HepG2 (cell line): ENCODE measurements at regions not wholly inside any gene's neighbourhood (a gene's known extent, or its start where the extent isn't known, plus 50 kb on each side); places are given as distances from the start of the nearest gene placed in this dataset.

ENCODE experiments used
- ATAC-seq: fragments of 200-7000 bp; cut with Tn5 transposase; 3 replicates; pipeline ENCODE4 v1.9.1; 2020; ENCODE audit warnings: mild to moderate bottlenecking, moderate library complexity
- BruUV-seq: library from RNA; stranded (reverse); fragments of 400-500 nt; replicated peaks from 2 replicates; lab custom pipeline; 2021; lab: Mats Ljungman, UMichigan
- CTCF ChIA-PET: fragments of 300-600 bp; formaldehyde crosslinking; extraction: SDS; loops from one replicate; lab custom pipeline; 2021; ENCODE audit warnings: low total read pairs, inconsistent platforms, low intra/inter-chr PET ratio; lab: Yijun Ruan, JAX
- POLR2A ChIA-PET: fragments of 350-600 bp; sonication (Branson Sonifier 250); formaldehyde crosslinking; loops from one replicate; lab custom pipeline; 2020; ENCODE audit warnings: antibody characterized with exemption, inconsistent platforms; lab: Yijun Ruan, JAX
- DNase-seq: peaks from one replicate; pipeline ENCODE4 v3.0.0-alpha.2; 2015; ENCODE audit warnings: low spot score
- FAIRE-seq: peaks from 3 replicates; lab custom pipeline; 2011; peaks lifted over from hg19 to GRCh38; lab: Jason Lieb, UNC
- H2AFZ ChIP-seq: one replicate; pipeline ENCODE4 v1.6.1; 2011; ENCODE audit warnings: low read length, inconsistent platforms
- H3K27ac ChIP-seq: fragments of 300-600 bp; 3 replicates; pipeline ENCODE4 v1.8.0; 2011; ENCODE audit warnings: mixed run types, mild to moderate bottlenecking, mixed read lengths, low read length, inconsistent platforms; ENCODE audit not compliant: insufficient read depth; ENCODE audit errors: extremely low read length
- H3K27me3 ChIP-seq, 2 experiments: fragments of 200-600 bp in 1 of 2; 2 replicates in 1 of 2; 3 replicates in 1 of 2; pipeline versions ENCODE4 v1.6.0 to v1.8.0; 2011; ENCODE audit warnings: low read length in 2 of 2, mild to moderate bottlenecking in 2 of 2, moderate library complexity in 2 of 2, inconsistent platforms in 1 of 2; ENCODE audit not compliant: insufficient read depth in 2 of 2, control insufficient read depth in 1 of 2
- H3K36me3 ChIP-seq, 2 experiments: fragments of 200-600 bp in 1 of 2; replicated peaks in 1 of 2; 2 replicates in 1 of 2; 3 replicates in 1 of 2; pipeline versions ENCODE4 v1.5.1 to v1.8.0; 2011; ENCODE audit warnings: low read length in 2 of 2, inconsistent platforms in 1 of 2; ENCODE audit not compliant: insufficient read depth in 2 of 2, control insufficient read depth in 1 of 2
- H3K4me1 ChIP-seq: 2 replicates; pipeline ENCODE4 v1.5.1; 2012; ENCODE audit warnings: low read length, inconsistent platforms; ENCODE audit not compliant: insufficient read depth
- H3K4me2 ChIP-seq: 2 replicates; pipeline ENCODE4 v1.6.0; 2011; ENCODE audit warnings: low read depth, low read length, inconsistent platforms
- H3K4me3 ChIP-seq, 3 experiments: fragments of 200-600 bp in 1 of 3; sonication (generic), shearing (Covaris generic) in 1 of 3; replicated peaks in 1 of 3; 2 replicates each; pipeline ENCODE4 v1.5.1; 2011 to 2016; ENCODE audit warnings: low read length in 3 of 3, inconsistent platforms in 2 of 3, low read depth in 2 of 3, mild to moderate bottlenecking in 2 of 3, control low read depth in 1 of 3, mixed read lengths in 1 of 3; ENCODE audit not compliant: insufficient read depth in 1 of 3
- H3K79me2 ChIP-seq: one replicate; pipeline ENCODE4 v1.6.1; 2011; ENCODE audit warnings: low read length, inconsistent platforms; ENCODE audit not compliant: insufficient read depth
- H3K9ac ChIP-seq: 2 replicates; pipeline ENCODE4 v1.6.0; 2011; ENCODE audit warnings: mild to moderate bottlenecking, low read depth, low read length, inconsistent platforms; ENCODE audit not compliant: insufficient read depth
- H3K9me3 ChIP-seq: 2 replicates; pipeline ENCODE4 v1.5.1; 2012; ENCODE audit warnings: mild to moderate bottlenecking, low read length
- H4K20me1 ChIP-seq: 2 replicates; pipeline ENCODE4 v1.6.0; 2011; ENCODE audit warnings: inconsistent platforms, mild to moderate bottlenecking, low read length, moderate library complexity; ENCODE audit not compliant: insufficient read depth
- ATF7 ChIP-seq, 2 experiments: fragments of 450-650 bp in 1 of 2; sonication (generic) in 1 of 2; formaldehyde crosslinking in 1 of 2; IDR thresholded peaks; 2 replicates each; pipeline versions ENCODE4 v1.4.0 to v1.6.1; 2016 to 2020; ENCODE audit warnings: antibody characterized with exemption in 1 of 2, mild to moderate bottlenecking in 1 of 2, missing genetic modification reagents in 1 of 2
- CENPX ChIP-seq: sonication (generic); formaldehyde crosslinking; IDR thresholded peaks from 2 replicates; pipeline ENCODE4 v1.9.0; 2021; ENCODE audit warnings: mild to moderate bottlenecking, missing genetic modification reagents, moderate library complexity
- ELF3 ChIP-seq: IDR thresholded peaks from 2 replicates; pipeline ENCODE4 v1.6.1; 2016; ENCODE audit warnings: missing genetic modification reagents, missing compliant biosample characterization
- GATAD1 ChIP-seq: IDR thresholded peaks from 2 replicates; pipeline ENCODE4 v1.6.1; 2016; ENCODE audit warnings: missing genetic modification reagents, missing compliant biosample characterization
- IRF9 ChIP-seq: sonication (generic); formaldehyde crosslinking; IDR thresholded peaks from 2 replicates; pipeline ENCODE4 v1.8.0; 2022; ENCODE audit warnings: missing genetic modification reagents, mild to moderate bottlenecking, borderline replicate concordance
- PAWR ChIP-seq: sonication (generic); formaldehyde crosslinking; IDR thresholded peaks from 2 replicates; pipeline ENCODE4 v1.4.0; 2020; ENCODE audit warnings: missing genetic modification reagents, mild to moderate bottlenecking, borderline replicate concordance
- PHF8 ChIP-seq: sonication (generic); formaldehyde crosslinking; IDR thresholded peaks from 2 replicates; pipeline ENCODE4 v1.5.0; 2020; ENCODE audit warnings: missing genetic modification reagents
- PPARG ChIP-seq: conservative IDR thresholded peaks from 2 replicates; pipeline ENCODE4 v1.6.1; 2016; ENCODE audit warnings: missing biosample characterization, missing genetic modification reagents
- RAD51 ChIP-seq: fragments of 450-650 bp; IDR thresholded peaks from 2 replicates; pipeline ENCODE4 v1.6.1; 2016; ENCODE audit warnings: borderline replicate concordance
- RFXANK ChIP-seq: IDR thresholded peaks from 2 replicates; pipeline ENCODE4 v1.6.1; 2016
- SIN3B ChIP-seq: fragments of 150-350 bp; IDR thresholded peaks from 2 replicates; pipeline ENCODE4 v1.6.1; 2014; ENCODE audit warnings: low read length
- TMF1 ChIP-seq: sonication (generic); formaldehyde crosslinking; IDR thresholded peaks from 2 replicates; pipeline ENCODE4 v1.8.1; 2022; ENCODE audit warnings: low read depth, missing genetic modification reagents
- ZBTB38 ChIP-seq: sonication (generic); formaldehyde crosslinking; IDR thresholded peaks from 2 replicates; pipeline ENCODE4 v1.5.1; 2020; ENCODE audit warnings: mild to moderate bottlenecking, missing genetic modification reagents
- ZFX ChIP-seq: sonication (generic); formaldehyde crosslinking; IDR thresholded peaks from 2 replicates; pipeline ENCODE4 v1.4.0; 2020; ENCODE audit warnings: mild to moderate bottlenecking, low read depth, missing genetic modification reagents, moderate library complexity
- ZKSCAN5 ChIP-seq: sonication (generic); formaldehyde crosslinking; IDR thresholded peaks from 2 replicates; pipeline ENCODE4 v1.5.1; 2020; ENCODE audit warnings: mild to moderate bottlenecking, missing genetic modification reagents
- ZNF124 ChIP-seq: sonication (generic); formaldehyde crosslinking; IDR thresholded peaks from 2 replicates; pipeline ENCODE4 v1.4.0; 2020; ENCODE audit warnings: missing genetic modification reagents
- ZNF136 ChIP-seq: sonication (generic); formaldehyde crosslinking; IDR thresholded peaks from 2 replicates; pipeline ENCODE4 v1.8.1; 2022; ENCODE audit warnings: low read depth, mild to moderate bottlenecking, moderate library complexity, missing genetic modification reagents
- ZNF234 ChIP-seq: sonication (generic); formaldehyde crosslinking; conservative IDR thresholded peaks from 2 replicates; pipeline ENCODE4 v1.5.1; 2020; ENCODE audit warnings: mild to moderate bottlenecking, missing genetic modification reagents
- ZNF333 ChIP-seq: sonication (generic); formaldehyde crosslinking; IDR thresholded peaks from 2 replicates; pipeline ENCODE4 v1.4.0; 2020; ENCODE audit warnings: mild to moderate bottlenecking, missing genetic modification reagents, borderline replicate concordance
- ZNF33B ChIP-seq: sonication (generic); formaldehyde crosslinking; IDR thresholded peaks from 2 replicates; pipeline ENCODE4 v1.5.1; 2020; ENCODE audit warnings: mild to moderate bottlenecking, missing genetic modification reagents
- ZNF44 ChIP-seq: sonication (generic); formaldehyde crosslinking; IDR thresholded peaks from 2 replicates; pipeline ENCODE4 v1.5.1; 2020; ENCODE audit warnings: mild to moderate bottlenecking, missing genetic modification reagents
- ZNF670 ChIP-seq: sonication (generic); formaldehyde crosslinking; IDR thresholded peaks from 2 replicates; pipeline ENCODE4 v1.8.0; 2022; ENCODE audit warnings: mild to moderate bottlenecking, missing genetic modification reagents, borderline replicate concordance
- ZNF746 ChIP-seq: sonication (generic); formaldehyde crosslinking; IDR thresholded peaks from 2 replicates; pipeline ENCODE4 v1.8.0; 2022; ENCODE audit warnings: mild to moderate bottlenecking, missing genetic modification reagents
- WGBS: methylation state at CpG from one replicate; pipeline ENCODE4 v1.1.6; 2017; ENCODE audit warnings: low lambda C conversion rate; 5-methylcytosine and 5-hydroxymethylcytosine counted together
- in situ Hi-C: cut with HindIII; loops from 2 replicates; pipeline ENCODE4 v1.10.0; 2017; ENCODE audit warnings: low pct_unique_long_range_greater_than_20kb; ENCODE audit not compliant: extremely low pct_ligation_motif_present
- intact Hi-C: fragments of 100-400 bp; cut with micrococcal nuclease; formaldehyde crosslinking; loops from one replicate; pipeline ENCODE4 v1.10.0; 2022; ENCODE audit not compliant: unreplicated experiment

GRCh38 chr2:174020026-174020425 lies 54.9 kb upstream of the SP3 start:
- WGBS: 56% methylated on average over 5 of the region's 5 CpGs
- CTCF ChIA-PET: no interaction called here
- Histone ChIP-seq H3K79me2 (no peaks in the 10 kb centered on the region), H3K27me3 (peaks cover 0 to 5% of the 10 kb centered on the region in 2 experiments; a peak in 1 of 5 replicates), H3K4me3 (no peak overlapping the region), H4K20me1 (no peaks in the 10 kb centered on the region), H3K4me1 (peaks cover 30% of the 10 kb centered on the region), H3K9ac (no peak overlapping the region), H3K27ac (no peak overlapping the region), H3K4me2 (no peak overlapping the region), H2AFZ (no peak overlapping the region), H3K9me3 (no peaks in the 10 kb centered on the region), H3K36me3 (no peaks in the 10 kb centered on the region)
- in situ Hi-C loops (loop anchor here (25.0 kb wide), 1 partner anchor 608 kb away; no protein-coding TSS in a partner anchor), intact Hi-C loops (no loop called here)
- BruUV-seq: no TSS peak
- POLR2A ChIA-PET: no interaction called here
- DNase-seq: no peak
- TF ChIP-seq PPARG (CRISPR knock-in tag) (no peak), ZKSCAN5 (CRISPR knock-in tag) (no peak), ZNF746 (CRISPR knock-in tag) (no peak), ZNF33B (no peak), ZNF136 (CRISPR knock-in tag) (no peak), ZBTB38 (CRISPR knock-in tag) (no peak), ZNF234 (no peak), ATF7 (IDR thresholded peaks at IDR 0.05) (no peak), ATF7 (CRISPR knock-in tag; IDR thresholded peaks at IDR 0.05) (no peak), ZNF333 (CRISPR knock-in tag) (no peak)
- no peak for FAIRE-seq
- ATAC-seq: no peak

GRCh38 chr2:174016447-174016846 lies 51.3 kb upstream of the SP3 start:
- 56% methylated on average over 3 of the region's 3 CpGs for WGBS
- FAIRE-seq (no peak), ATAC-seq (no peak), DNase-seq (no peak)
- H3K4me1 ChIP-seq: peaks cover 13% of the 10 kb centered on the region
- H3K27ac ChIP-seq: no peak overlapping the region
- no peaks in the 10 kb centered on the region for H3K9me3 ChIP-seq
- CTCF ChIA-PET: no interaction called here
- no TSS peak for BruUV-seq
- H3K79me2 ChIP-seq: no peaks in the 10 kb centered on the region
- H3K4me2 ChIP-seq: no peak overlapping the region
- in situ Hi-C loops (loop anchor here (25.0 kb wide), 1 partner anchor 604 kb away; no protein-coding TSS in a partner anchor), intact Hi-C loops (no loop called here)
- H3K4me3 ChIP-seq: no peak overlapping the region
- no peak overlapping the region for H2AFZ ChIP-seq
- POLR2A ChIA-PET: no interaction called here
- no peaks in the 10 kb centered on the region for H3K36me3 ChIP-seq
- H4K20me1 ChIP-seq: no peaks in the 10 kb centered on the region
- H3K9ac ChIP-seq: no peak overlapping the region
- peaks cover 0 to 5% of the 10 kb centered on the region in 2 experiments; a peak in 1 of 5 replicates for H3K27me3 ChIP-seq
- TF ChIP-seq TMF1 (CRISPR knock-in tag) (no peak), GATAD1 (CRISPR knock-in tag) (no peak), RAD51 (no peak), ELF3 (CRISPR knock-in tag) (no peak), PAWR (CRISPR knock-in tag) (no peak), SIN3B (no peak), ZNF124 (CRISPR knock-in tag) (no peak), CENPX (CRISPR knock-in tag) (no peak), RFXANK (no peak), ZFX (CRISPR knock-in tag) (no peak), ZNF670 (CRISPR knock-in tag) (no peak), IRF9 (CRISPR knock-in tag) (no peak), ZNF44 (no peak), PHF8 (CRISPR knock-in tag) (no peak)
